Neutrophil (primary cell): ENCODE measurements at regions not wholly inside any gene's neighbourhood (a gene's known extent, or its start where the extent isn't known, plus 50 kb on each side); places are given as distances from the start of the nearest gene placed in this dataset.

Experiments
- H3K27ac ChIP-seq: fragments of 200-600 bp; sonication (generic); 2 replicates; pipeline ENCODE4 v1.5.1; 2016; ENCODE audit warnings: mild to moderate bottlenecking, moderate library complexity
- H3K27me3 ChIP-seq: fragments of 200-600 bp; sonication (generic); 2 replicates; pipeline ENCODE4 v1.6.0; 2016; ENCODE audit warnings: mild to moderate bottlenecking
- H3K36me3 ChIP-seq: fragments of 200-600 bp; sonication (generic); 2 replicates; pipeline ENCODE4 v1.5.1; 2017
- H3K4me1 ChIP-seq, 2 experiments: fragments of 200-600 bp in 1 of 2; sonication (generic) in 1 of 2; 1 replicate in 1 of 2; 2 replicates in 1 of 2; pipeline versions ENCODE4 v1.5.1 to v1.6.1; 2013 to 2016; ENCODE audit warnings: low read depth in 1 of 2, low read length in 1 of 2, mild to moderate bottlenecking in 1 of 2, moderate library complexity in 1 of 2; ENCODE audit not compliant: control insufficient read depth in 1 of 2, insufficient read depth in 1 of 2
- H3K4me3 ChIP-seq, 2 experiments: fragments of 200-600 bp in 1 of 2; sonication (generic) in 1 of 2; 1 replicate in 1 of 2; 2 replicates in 1 of 2; pipeline ENCODE4 v1.5.1; 2013 to 2016; ENCODE audit warnings: low read depth in 1 of 2, low read length in 1 of 2, mild to moderate bottlenecking in 1 of 2, moderate library complexity in 1 of 2
- H3K9me3 ChIP-seq: fragments of 200-600 bp; sonication (generic); 2 replicates; pipeline ENCODE4 v1.5.1; 2016
- TF ChIP-seq, protein P1 (sequence below): fragments of 200-600 bp; sonication (generic); IDR thresholded peaks from 2 replicates; pipeline ENCODE4 v1.5.1; 2016; ENCODE audit warnings: antibody characterized with exemption

DNA sequence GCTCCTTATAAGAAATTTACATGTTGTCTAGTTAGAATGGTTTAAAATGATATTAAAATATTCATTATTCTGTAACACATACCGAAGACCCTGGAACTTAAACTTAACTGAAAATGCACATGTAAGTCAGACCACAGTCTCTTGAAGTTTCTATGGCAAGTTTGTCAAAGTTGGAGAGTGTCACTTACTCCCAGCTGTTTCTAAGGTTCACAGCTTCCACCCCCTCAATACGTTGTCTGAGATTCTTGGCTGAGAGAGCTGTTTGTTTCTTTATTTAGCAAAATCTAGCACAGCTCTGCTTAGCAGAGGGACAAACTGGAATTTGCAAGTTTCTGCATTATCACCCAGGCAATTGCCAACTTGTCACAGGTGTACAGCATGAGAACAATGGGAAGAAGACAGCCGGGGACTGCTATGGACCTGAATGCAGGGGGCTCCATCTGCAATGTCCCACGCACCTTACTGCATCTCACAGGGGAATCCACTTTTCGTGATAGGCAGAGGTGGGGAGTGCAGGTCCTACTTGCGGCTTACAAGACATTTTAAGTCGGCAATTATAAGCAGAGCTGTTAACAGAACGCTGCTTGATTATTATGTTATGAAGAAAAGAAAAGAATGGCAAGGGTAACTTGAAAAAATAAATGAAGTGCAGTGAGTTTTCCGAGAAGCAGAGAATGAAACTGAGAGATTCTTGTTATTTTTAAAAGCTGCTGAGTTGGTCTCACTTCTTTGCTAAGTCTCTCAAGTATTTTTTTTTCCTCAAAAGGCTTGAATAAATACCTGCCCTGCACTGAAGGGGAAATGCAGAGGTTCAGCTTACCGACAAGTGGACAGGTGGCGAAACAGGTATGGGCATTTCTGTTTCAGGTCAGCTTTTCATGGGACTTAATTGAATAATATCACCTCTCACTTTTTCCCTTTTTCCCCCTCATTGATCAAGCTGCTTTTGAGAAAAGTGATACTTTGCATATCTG, 1072.1 kb upstream of the FANCL start:
- Histone ChIP-seq H3K36me3 (no peaks in the 10 kb centered on the region), H3K4me1 (no peaks in the 10 kb centered on the region), H3K27me3 (no peaks in the 10 kb centered on the region), H3K27ac (no peak overlapping the region), H3K4me3 (no peak overlapping the region), H3K9me3 (no peaks in the 10 kb centered on the region)
- TF ChIP-seq, protein P1, sequence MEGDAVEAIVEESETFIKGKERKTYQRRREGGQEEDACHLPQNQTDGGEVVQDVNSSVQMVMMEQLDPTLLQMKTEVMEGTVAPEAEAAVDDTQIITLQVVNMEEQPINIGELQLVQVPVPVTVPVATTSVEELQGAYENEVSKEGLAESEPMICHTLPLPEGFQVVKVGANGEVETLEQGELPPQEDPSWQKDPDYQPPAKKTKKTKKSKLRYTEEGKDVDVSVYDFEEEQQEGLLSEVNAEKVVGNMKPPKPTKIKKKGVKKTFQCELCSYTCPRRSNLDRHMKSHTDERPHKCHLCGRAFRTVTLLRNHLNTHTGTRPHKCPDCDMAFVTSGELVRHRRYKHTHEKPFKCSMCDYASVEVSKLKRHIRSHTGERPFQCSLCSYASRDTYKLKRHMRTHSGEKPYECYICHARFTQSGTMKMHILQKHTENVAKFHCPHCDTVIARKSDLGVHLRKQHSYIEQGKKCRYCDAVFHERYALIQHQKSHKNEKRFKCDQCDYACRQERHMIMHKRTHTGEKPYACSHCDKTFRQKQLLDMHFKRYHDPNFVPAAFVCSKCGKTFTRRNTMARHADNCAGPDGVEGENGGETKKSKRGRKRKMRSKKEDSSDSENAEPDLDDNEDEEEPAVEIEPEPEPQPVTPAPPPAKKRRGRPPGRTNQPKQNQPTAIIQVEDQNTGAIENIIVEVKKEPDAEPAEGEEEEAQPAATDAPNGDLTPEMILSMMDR = no peak

DNA sequence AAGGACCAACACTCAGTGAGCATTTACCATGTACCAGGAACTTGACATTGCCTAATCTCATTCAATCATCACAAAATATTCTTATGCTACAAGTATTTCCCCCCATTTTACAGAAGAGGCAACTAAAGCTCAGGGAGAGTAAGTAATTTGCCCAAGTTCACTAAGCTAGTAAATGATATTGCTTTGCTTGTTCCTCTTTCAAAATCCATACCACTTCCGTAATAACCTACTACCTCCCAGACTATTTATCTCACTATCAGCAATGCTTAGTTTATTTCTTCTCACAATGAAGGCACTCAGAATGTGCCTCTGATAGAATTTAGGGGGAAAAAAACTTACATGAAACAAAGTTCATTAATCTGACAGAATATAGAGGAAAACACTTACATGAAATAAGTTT, 1070.9 kb upstream of the FANCL start:
- H3K36me3 ChIP-seq = no peaks in the 10 kb centered on the region
- H3K27ac ChIP-seq = no peak overlapping the region
- H3K4me1 ChIP-seq = no peaks in the 10 kb centered on the region
- H3K9me3 ChIP-seq = no peaks in the 10 kb centered on the region
- TF ChIP-seq, protein P1 = no peak
- H3K4me3 ChIP-seq = no peak overlapping the region
- H3K27me3 ChIP-seq = no peaks in the 10 kb centered on the region

DNA sequence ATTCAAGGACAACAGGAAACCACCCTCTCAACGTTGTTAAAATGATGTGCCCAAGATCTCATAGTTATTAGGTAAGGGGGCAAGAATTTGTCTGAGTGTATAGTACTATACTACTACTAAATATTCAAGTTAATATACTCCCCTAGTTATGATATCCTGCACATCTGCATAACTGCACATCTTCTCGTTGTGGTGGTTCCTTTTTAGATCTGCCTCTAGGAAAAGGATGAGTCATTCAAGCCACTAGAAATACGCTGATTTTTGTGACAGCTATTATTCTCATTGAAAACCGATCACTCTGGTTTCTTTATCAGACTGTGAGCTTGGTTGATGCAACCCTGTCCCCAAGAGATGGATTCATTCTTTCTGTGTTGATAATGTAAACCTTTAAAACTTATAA, 1067.0 kb upstream of the FANCL start:
- no peaks in the 10 kb centered on the region for H3K4me1 ChIP-seq
- TF ChIP-seq, protein P1 = no peak
- H3K27ac ChIP-seq = no peak overlapping the region

DNA sequence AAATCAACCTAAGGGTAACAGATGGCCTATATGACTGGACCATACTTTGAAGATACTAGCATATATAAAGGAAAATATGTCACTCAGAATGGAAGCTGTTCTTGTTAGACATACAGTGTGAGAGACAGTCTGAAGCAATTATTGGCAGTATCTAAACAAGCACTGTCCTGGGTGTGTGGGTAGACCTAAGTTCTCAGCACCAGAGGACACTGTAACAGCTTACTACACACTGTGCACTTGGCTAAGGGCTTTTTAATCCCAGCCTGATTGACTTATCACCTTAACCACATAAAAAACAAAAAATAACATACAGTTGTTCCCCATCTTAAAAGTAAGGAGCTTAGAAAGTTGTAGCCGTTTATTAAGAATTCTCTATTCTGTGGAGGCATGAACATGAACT, 1066.1 kb upstream of the FANCL start:
- Histone ChIP-seq H3K4me3 (no peak overlapping the region), H3K4me1 (no peaks in the 10 kb centered on the region), H3K36me3 (no peaks in the 10 kb centered on the region), H3K27ac (no peak overlapping the region), H3K9me3 (no peaks in the 10 kb centered on the region), H3K27me3 (no peaks in the 10 kb centered on the region)
- TF ChIP-seq, protein P1 = no peak

More for the DNA sequence above, 1067.0 kb upstream of the FANCL start:
- Histone ChIP-seq H3K27me3 (no peaks in the 10 kb centered on the region), H3K4me3 (no peak overlapping the region), H3K36me3 (no peaks in the 10 kb centered on the region), H3K9me3 (no peaks in the 10 kb centered on the region)

DNA sequence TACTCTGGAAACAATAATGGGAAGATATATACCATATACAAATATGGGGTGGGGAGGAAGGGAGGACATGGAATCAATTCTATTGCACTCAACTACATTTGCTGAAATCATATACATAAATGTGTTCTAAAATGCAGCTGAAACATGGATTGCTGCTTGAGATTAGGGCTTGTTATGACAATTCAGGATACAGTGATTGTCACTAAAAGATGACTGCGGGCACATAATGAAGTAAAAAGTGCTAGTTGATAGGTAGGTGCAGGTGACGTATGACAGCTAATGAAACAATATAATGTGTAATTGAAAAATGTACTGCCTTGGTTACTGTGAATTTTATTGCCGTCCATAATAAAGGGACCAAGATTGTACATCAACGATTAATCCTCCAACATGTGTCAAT, 1062.1 kb upstream of the FANCL start:
- H3K27me3 ChIP-seq = no peaks in the 10 kb centered on the region
- no peaks in the 10 kb centered on the region for H3K36me3 ChIP-seq
- H3K4me3 ChIP-seq = no peak overlapping the region
- no peaks in the 10 kb centered on the region for H3K9me3 ChIP-seq
- TF ChIP-seq, protein P1 = no peak
- no peak overlapping the region for H3K27ac ChIP-seq
- no peaks in the 10 kb centered on the region for H3K4me1 ChIP-seq
